Hepatocyte (in vitro differentiated cells): ENCODE measurements at regions not wholly inside any gene's neighbourhood (a gene's known extent, or its start where the extent isn't known, plus 50 kb on each side); places are given as distances from the start of the nearest gene placed in this dataset.

Source experiments
- CTCF ChIP-seq: fragments of 200-600 bp; sonication (generic); IDR thresholded peaks from 2 replicates; pipeline ENCODE4 v1.5.1; 2016; ENCODE audit warnings: antibody characterized with exemption, mild to moderate bottlenecking; ENCODE audit not compliant: poor library complexity
- EZH2 ChIP-seq: fragments of 200-600 bp; sonication (generic); IDR thresholded peaks from 2 replicates; pipeline ENCODE4 v1.6.1; 2016; ENCODE audit warnings: antibody characterized with exemption, mild to moderate bottlenecking, borderline replicate concordance

GRCh38 chr1:65044411-65044810 lies 78.1 kb upstream of the JAK1 start:
- no peak for TF ChIP-seq EZH2
- TF ChIP-seq CTCF: no peak
